ENCODE measurements at regions not wholly inside any gene's neighbourhood (a gene's known extent, or its start where the extent isn't known, plus 50 kb on each side); places are given as distances from the start of the nearest gene placed in this dataset.
"Not testable (repeated sequence)": the region's sequence is repeated elsewhere in the genome, so short reads cannot be mapped to it uniquely, and the experiment has no call there.

DNA sequence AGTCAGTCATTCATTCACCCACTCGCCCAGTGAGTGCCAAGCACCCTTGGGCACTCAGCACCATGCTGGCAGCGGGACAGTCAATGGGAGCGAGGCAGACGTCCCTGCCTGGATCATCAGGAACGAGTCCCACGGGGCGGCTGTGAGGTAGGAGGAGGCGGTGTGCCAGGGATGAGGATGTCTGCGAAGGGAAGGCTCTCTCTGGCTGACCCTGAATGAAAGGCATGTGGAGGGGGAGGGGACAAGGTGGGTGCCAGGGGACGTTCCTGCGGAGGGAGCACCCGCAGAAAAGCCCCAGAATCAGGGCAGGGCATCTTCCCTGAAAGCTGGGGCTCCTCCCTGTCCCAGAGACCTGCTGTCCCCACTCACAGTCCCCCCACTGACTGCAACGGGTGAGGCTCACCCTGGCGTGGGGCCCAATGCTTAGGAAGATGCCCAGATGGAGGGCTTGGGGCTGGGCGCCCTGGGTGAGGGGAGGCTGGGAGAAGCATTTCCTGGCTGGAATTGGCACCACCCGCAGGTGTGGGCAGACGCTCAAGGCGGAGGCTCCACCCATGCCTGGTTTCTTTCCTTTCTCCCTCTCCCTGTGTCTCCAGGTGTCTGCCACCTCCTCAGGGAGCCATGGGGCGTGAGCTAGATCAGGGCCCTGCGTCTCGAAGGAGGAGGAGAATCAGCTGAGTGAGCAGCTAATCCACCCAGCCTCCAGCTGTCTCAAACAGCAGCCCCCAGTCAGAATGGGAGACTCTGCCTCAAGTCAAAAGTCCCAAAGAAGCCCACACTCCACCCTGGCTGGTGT lies 179.0 kb upstream of the PPP1R26 start:
- no peaks in the 10 kb centered on the region for H3K36me3 ChIP-seq
- peaks cover 9% of the 10 kb centered on the region for H3K27me3 ChIP-seq
- H3K4me3 ChIP-seq = no peak overlapping the region
- no peaks in the 10 kb centered on the region for H3K9me3 ChIP-seq
- no peak for DNase-seq

DNA sequence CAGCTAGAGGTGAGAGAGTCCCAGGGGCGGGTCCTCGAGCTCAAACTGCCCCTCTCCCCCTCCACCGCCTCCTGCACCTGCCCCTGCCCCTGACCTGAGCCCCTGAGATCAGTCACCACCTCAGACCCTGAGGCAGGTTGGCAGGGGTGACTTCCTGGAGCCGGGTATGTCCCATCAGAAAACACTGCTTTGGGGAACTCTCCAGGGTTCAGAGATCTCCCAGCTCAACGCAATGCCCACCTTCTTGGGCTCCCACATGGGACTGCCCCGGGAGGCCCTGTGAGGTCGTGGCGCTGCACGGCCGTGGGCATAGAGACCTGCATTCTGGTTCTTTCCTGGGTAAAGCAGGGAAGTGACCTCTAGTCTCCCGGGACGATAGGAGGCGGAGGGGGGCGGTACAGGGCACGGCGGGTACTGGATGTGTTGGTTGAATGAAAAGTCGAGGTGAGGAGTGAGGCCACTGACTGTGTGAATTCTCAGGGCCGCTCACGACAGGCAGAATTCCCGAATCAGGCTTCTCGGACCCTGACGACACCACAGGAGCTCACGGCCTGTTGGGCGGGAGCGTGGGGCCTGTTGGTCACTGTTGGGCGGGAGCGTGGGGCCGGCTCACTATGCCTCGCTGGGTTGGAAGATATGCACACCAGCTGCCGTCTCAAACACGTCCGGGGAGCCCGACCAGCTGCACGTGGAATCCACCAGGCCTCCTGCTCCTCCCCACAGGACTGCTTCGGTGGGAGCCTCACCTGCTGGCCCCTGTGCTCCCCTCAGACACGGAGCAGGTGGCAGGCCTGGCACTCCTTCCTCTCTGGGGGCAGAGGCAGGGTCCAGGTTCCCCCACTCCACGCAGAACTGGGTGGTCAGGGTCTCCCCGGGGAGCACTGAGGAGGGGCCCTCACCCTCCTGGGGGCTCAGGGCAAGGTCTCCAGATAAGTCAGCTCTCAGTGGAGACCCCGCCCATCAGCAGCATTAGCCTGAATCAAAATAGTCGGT lies 178.0 kb upstream of the PPP1R26 start:
- peaks cover 9% of the 10 kb centered on the region for H3K27me3 ChIP-seq
- no peak overlapping the region for H3K4me3 ChIP-seq
- H3K36me3 ChIP-seq = no peaks in the 10 kb centered on the region
- no peak for DNase-seq
- no peaks in the 10 kb centered on the region for H3K9me3 ChIP-seq

DNA sequence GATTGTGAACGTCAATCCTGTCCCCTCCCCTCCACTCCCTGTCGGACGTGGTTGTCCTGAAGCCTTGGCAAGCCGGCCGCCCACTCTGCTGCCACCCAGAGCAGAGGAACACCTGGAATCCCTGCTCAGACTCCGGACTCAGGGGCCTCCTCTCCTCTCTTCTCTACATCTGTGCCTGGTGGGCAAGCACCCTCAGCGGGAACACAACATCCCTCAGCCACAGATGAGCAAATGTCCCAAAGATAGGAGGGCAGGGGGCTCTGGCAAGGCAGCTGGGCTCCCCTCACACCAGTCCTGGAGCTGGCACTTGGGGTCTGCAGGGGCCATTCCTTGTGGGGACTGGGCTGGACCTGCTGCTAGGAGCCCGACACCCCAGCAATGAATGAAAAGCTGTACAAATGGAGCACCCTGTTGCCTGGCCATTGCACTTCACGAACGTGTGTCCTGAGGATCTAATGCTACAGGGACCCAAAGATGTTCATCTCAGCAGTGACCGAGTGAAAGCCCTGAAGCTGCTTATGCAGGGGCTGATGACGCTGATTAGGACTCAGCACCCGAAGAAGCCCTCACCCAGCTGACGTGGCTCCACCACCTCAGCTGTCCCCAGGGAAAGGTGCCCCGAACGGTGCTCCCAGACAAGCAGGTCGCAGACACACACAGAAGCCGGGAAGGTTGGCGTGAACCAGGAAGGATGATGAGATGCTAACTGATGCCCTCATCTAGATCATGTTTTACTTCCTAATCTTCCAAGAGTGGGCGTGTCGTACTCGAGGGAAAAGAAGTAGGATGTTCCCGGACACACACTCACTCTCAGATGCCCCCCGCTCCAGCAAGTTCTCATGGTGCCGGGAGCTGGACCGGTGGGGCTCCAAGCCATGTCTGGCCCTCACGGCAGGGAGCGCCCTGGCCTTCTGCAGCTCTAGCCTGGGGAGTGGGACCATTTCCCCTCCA lies 177.0 kb upstream of the PPP1R26 start:
- no peak for DNase-seq
- no peaks in the 10 kb centered on the region for H3K36me3 ChIP-seq
- H3K9me3 ChIP-seq = no peaks in the 10 kb centered on the region
- H3K4me3 ChIP-seq = no peak overlapping the region
- H3K27me3 ChIP-seq = peaks cover 9% of the 10 kb centered on the region

DNA sequence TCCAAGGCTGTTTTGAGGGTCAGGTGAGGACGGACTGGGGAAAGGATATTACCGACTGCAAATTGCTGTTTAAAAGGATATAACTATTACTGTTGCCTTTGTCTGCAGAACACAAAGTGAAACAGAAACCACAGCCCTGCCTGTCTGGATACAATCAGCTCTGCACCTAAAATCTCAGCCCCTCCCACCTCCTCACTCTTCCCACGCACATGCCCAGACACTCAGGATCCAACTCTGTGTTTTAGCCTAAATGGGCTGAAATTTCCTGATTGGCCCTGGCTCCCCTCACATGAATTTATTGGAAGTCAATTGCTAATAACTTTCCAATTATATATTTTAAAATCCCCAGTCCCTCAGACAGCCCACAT lies 176.3 kb upstream of the PPP1R26 start:
- no peak overlapping the region for H3K4me3 ChIP-seq
- H3K27me3 ChIP-seq = peaks cover 9% of the 10 kb centered on the region
- H3K36me3 ChIP-seq = no peaks in the 10 kb centered on the region
- no peaks in the 10 kb centered on the region for H3K9me3 ChIP-seq
- no peak for DNase-seq

DNA sequence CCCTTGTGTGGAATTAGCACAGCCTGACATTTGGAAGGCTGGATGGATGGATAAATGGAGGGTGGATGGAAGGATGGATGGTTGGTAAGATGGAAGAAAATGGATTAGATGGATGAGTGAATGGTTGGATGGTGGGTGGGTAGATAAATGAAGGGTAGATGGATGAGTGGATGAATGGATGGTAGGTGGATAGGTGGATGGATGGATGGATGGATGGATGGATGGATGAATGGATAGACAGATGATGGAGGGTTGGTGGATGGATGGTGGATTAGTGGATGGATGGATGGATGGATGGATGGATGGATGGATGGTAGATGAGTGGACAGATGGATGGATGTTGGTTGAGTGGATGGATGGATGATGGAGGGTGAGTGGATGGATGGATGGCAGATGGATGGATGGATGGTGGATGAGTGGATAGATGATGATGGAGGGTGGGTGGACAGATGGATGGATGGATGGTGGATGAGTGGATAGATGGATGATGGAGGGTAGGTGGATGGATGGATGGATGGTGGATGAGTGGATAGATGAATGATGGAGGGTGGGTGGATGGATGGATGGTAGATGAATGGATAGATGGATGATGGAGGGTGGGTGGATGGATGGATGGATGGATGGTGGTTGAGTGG lies 175.6 kb upstream of the PPP1R26 start:
- Histone ChIP-seq H3K4me3 (no peak overlapping the region), H3K9me3 (no peaks in the 10 kb centered on the region), H3K36me3 (no peaks in the 10 kb centered on the region), H3K27me3 (peaks cover 9% of the 10 kb centered on the region)
- DNase-seq = no peak

DNA sequence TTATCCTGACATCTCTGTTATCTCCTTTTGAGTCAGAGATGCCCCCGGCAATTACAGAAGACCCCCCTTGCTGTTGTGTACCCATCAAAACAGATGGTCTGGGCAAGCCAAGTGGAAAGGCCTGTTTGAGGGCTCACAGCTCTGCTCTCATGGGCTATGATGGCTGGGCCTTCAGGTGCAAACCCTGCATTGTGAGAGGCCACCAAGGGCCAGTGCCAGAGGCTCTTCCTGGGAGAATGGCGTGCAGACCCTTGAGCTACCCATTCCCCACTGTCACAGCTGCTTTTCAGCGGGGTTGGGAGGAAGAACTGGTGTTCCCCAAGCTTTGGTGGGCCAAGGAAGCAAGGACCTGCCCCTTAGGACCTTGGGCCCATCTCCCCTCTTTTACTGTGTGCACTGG lies 174.7 kb upstream of the PPP1R26 start:
- Histone ChIP-seq H3K27me3 (peaks cover 6% of the 10 kb centered on the region), H3K36me3 (no peaks in the 10 kb centered on the region), H3K9me3 (no peaks in the 10 kb centered on the region), H3K4me3 (no peak overlapping the region)
- DNase-seq = no peak

DNA sequence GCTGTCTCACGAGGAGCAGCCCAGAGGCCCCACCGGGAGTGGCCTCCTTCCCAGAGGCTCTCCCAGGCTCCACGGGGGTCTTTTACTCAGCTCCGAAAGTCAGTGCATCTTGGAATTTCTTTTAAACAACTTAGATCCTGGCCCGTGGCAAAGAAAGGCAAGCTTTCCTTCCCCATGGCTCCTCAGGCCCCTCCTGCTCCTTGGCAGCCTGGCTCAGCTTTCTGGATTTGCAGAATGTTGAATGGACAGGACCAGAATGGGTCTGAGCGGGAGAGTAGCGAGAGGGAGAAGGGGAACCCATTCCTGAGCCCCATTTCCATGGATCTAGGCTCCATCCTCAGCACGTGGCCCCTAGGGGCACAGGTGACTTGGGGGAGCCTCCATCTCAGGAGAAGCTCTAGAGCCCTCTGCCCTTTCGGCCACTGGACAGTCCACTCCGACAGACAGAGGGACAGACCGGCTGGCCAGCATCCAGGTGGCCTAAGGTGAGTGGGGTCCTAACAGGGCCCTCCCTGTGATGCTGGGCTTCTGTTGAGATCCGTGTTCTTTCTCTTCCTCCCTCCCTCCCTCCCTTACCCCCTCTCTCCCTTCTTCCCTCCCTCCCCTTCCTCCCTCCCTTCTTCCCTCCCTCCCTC lies 173.9 kb upstream of the PPP1R26 start:
- no peak for DNase-seq
- H3K27me3 ChIP-seq = peaks cover 6% of the 10 kb centered on the region
- no peak overlapping the region for H3K4me3 ChIP-seq
- no peaks in the 10 kb centered on the region for H3K36me3 ChIP-seq
- H3K9me3 ChIP-seq = no peaks in the 10 kb centered on the region

DNA sequence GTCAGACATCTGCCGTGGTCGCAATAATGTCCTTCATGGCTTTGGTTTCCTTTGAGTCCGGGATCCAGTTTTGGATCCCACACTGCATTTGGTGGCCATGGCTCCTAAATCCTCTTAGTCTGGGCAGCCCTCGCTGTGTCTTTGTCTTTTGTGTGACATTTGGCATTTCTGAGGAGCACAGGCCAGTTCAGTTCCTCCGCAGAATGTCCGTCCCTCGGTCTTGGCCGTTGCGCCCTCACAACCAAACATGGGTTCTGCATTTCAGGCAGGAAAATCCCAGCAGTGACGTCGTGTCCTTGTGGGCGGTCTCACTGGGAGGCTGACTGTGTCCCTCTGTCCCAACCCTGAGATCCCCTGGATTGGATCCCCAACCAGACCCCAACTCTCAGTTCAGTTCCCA lies 172.9 kb upstream of the PPP1R26 start:
- no peaks in the 10 kb centered on the region for H3K9me3 ChIP-seq
- no peak for DNase-seq
- H3K27me3 ChIP-seq = no peaks in the 10 kb centered on the region; the same call in 1 of the 2 replicates
- no peaks in the 10 kb centered on the region for H3K36me3 ChIP-seq
- H3K4me3 ChIP-seq = no peak overlapping the region

DNA sequence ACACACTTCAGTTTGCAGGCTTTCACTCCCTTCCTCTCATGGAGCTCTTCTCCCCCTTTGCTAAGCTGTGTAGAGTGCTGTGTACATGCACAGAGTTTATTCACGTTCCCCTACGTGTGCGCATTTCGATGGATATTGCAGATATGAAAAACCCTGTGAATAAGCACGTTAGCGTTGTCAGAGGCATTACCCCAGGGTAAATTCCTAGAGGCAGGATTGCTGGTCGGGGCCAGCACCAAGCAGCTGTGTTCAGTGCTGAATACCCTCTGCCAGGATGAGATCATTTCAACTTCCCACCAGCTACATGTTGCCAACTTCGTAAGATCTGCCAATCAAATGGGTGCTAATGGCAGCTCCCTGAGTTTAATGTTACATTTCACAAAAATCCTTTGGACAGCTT lies 172.3 kb upstream of the PPP1R26 start:
- peak; percentile 78 for DNase-seq
- H3K9me3 ChIP-seq = peaks cover 5% of the 10 kb centered on the region
- H3K4me3 ChIP-seq = no peak overlapping the region
- H3K27me3 ChIP-seq = no peaks in the 10 kb centered on the region; the same call in 1 of the 2 replicates
- H3K36me3 ChIP-seq = no peaks in the 10 kb centered on the region

DNA sequence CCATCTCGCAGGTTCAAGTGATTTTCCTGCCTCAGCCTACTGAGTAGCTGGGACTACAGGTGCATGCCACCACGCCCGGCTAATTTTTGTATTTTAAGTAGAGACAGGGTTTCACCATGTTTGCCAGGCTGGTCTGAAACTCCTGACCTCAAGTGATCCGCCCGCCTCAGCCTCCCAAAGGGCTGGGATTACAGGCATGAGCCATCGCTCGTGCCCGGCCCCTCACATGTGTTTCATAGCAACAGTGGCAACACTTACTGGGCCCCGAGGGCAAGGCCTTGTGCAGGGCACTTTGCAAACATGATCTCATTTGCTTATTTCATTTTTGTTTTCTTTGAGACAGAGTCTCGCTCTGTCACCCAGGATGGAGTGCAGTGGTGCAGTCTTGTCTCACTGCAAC lies 171.7 kb upstream of the PPP1R26 start:
- H3K9me3 ChIP-seq, H3K4me3 ChIP-seq, H3K36me3 ChIP-seq, H3K27me3 ChIP-seq: not testable (repeated sequence)
- DNase-seq = peak; percentile 72

DNA sequence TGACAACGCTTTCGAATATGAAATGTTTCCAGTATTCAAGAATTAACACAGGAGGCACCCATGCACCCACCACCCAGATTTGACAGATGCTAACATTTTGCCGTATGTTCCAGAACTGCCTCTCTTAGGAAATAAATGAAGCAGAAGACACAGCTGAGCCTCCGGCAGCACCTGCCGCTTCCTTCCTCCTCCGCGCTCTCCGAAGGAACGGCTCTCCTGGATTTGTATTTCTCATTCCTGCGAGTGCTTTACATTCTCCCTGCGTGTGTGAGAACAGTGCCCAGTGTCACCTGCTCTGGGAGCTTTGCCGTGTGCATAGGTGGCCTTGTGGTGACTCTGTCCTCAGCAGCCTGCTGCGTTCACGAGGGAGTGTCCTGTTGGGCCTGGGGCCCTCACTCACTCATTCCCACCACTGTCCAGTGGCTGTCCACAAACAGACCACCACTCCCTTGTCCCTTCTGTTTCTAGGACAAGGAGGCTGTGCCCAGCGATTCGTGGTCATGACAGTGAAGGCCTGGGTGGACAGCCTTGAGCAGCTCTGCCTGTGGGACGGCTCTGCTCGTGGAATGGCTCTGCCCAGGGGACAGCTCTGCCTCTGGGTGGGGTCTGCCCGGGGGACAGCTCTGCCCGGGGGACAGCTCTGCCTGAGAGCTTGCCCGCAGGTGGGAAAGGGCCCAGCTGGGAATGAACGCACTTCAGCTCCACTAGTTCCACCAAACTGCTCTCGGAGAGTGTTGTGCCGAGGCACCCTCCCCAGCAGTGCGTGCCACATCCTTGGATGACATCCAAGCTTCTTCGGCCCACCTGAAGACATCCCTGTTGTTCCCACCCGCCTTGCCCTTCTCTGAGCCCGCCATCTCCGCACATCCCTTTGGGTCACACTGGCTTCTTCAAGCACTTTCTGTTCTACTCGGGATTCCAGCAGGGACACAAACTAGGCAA lies 170.5 kb upstream of the PPP1R26 start:
- Histone ChIP-seq H3K27me3 (peaks cover 8% of the 10 kb centered on the region; the same call in 1 of the 2 replicates), H3K4me3 (no peak overlapping the region), H3K9me3 (peaks cover 15% of the 10 kb centered on the region), H3K36me3 (no peaks in the 10 kb centered on the region)
- DNase-seq = no peak

DNA sequence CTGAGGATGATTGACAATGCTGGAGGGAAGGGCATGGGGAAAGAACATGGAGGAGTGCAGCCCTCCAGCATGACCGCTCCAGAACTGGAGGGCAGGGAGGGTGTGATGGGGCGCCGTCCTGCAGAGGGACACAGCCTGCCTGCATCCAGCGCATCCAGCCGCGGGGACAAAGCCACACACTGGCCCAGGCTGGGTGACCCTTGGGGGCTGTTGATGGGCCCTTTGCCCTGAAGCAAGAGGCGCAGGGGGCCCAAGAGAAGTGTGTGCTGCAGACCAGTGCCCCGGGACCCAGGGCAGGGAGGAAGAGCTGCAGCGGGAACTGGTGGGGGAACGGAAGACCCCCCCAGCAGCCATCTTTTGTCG lies 169.8 kb upstream of the PPP1R26 start:
- H3K27me3 ChIP-seq = peaks cover 8% of the 10 kb centered on the region; the same call in 1 of the 2 replicates
- H3K4me3 ChIP-seq = no peak overlapping the region
- peaks cover 15% of the 10 kb centered on the region for H3K9me3 ChIP-seq
- H3K36me3 ChIP-seq = no peaks in the 10 kb centered on the region
- no peak for DNase-seq

DNA sequence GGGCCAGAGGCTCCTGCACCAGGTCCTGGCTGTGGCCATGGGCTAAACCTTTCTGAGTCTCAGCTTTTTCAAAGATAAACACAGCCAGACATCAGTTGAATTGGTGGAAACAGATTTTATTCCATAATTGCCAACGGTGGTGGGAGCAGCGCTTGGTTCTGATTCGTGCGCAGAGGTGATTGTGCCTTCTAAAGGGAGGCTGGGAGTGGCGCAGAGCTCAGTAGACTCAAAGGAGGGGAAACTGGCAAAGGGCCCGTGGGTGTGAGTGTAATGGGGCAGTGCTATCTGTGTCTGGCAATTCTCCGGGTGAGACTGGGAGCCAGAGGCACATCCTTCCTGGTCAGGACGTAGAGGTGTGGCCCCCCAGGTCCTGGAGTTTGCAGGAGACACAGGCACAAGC lies 169.4 kb upstream of the PPP1R26 start:
- Histone ChIP-seq H3K4me3 (no peak overlapping the region), H3K36me3 (no peaks in the 10 kb centered on the region), H3K9me3 (peaks cover 15% of the 10 kb centered on the region), H3K27me3 (peaks cover 8% of the 10 kb centered on the region; the same call in 1 of the 2 replicates)
- DNase-seq = no peak

DNA sequence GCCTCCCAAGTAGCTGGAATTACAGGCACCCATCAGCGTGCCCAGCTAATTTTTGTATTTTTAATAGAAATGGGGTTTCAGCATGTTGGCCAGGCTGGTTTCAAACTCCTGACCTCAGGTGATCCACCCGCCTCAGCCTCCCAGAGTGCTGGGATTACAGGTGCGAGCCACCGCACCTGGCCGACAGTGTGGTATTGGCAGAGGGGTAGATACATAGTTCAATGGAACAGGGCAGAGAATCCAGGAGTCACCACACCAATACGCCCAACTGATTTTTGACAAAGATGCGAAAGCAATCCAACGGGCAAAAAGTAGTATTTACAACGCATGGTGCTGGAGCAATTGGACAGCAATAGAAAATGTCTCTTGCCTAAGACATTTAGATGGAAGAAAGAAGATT lies 164.0 kb upstream of the PPP1R26 start:
- Histone ChIP-seq H3K36me3 (no peaks in the 10 kb centered on the region), H3K27me3 (peaks cover 16% of the 10 kb centered on the region), H3K4me3 (no peak overlapping the region), H3K9me3 (peaks cover 15% of the 10 kb centered on the region)
- no peak for DNase-seq

DNA sequence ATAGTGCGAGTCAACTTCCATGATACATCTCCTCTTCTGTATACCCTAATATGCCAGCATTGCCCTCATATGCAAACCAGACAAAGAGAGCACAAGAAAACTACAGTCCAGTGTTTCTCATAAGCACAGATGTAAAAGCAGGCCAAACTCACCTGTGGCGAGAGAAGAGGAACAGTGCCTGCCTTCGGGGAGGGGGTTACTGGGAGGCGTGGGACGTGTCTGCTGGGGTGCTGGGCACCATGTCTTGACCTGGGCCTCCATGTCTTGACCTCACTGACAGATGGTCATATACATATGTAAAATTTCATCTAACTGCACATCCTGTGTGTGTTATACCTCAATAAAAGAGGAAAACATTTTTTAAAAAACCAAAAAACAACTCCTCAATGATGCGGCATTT lies 159.3 kb upstream of the PPP1R26 start:
- DNase-seq = no peak
- no peak overlapping the region for H3K4me3 ChIP-seq
- H3K9me3 ChIP-seq = 0 out of 2 replicates have a peak, but pooled peaks cover 3% of the 10 kb centered on the region
- H3K27me3 ChIP-seq = peaks cover 7% of the 10 kb centered on the region
- no peaks in the 10 kb centered on the region for H3K36me3 ChIP-seq
